ENCODE measurements at regions not wholly inside any gene's neighbourhood (a gene's known extent, or its start where the extent isn't known, plus 50 kb on each side); places are given as distances from the start of the nearest gene placed in this dataset.
"Not testable (repeated sequence)": the region's sequence is repeated elsewhere in the genome, so short reads cannot be mapped to it uniquely, and the experiment has no call there.

DNA sequence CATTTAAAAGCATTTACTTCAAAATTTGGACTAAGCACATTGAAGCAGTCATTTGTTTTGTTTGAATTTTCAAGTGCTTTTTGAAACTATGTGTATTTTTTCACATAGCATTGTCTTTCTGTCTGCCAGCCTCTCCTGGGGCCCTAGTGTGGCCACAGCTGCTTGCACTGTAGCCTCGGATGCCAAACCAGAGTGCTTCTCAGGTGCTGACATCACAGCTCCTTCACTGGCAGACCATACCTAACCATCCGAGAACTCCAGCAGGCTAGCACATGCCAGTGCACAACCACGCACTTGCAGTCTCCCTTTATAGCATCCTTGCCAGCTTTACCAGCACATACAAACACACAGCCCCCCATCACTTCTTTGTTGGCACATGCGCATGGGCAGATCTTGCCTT, 1019.7 kb downstream of the STPG2 start:
- no peak for DNase-seq

DNA sequence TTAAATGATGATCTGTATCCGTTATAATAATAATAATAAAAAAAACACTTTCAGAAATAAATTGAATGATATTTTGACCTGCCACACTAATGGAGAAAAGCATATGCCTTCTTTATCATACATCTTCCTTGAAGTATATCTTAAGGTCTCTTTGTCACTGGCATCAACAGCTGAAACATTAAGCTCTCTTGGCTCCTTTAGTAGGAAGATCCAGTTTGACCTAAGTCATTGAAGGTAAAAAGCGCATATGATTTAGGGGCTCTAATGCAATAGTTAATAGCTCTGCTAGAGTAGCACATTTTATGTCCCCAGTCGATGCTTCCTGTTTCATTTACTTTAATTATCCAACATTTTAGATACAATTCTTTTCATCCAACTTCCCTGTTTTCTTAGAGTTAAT, 1010.8 kb downstream of the STPG2 start:
- DNase-seq = no peak

GRCh38 chr4:97134456-97134855, 1008.8 kb downstream of the STPG2 start:
- DNase-seq = no peak

GRCh38 chr4:97139791-97140190, 1003.5 kb downstream of the STPG2 start:
- DNase-seq = no peak

- DNase-seq = no peak
These were observed 1002.7 kb downstream of the STPG2 start for GRCh38 chr4:97140545-97140944.

- DNase-seq = not testable (repeated sequence)
These were observed 1001.9 kb downstream of the STPG2 start for GRCh38 chr4:97141332-97141731.

- DNase-seq = no peak
These were observed 1000.9 kb downstream of the STPG2 start for GRCh38 chr4:97142410-97142809.

- DNase-seq = no peak
These were observed 1000.4 kb downstream of the STPG2 start for GRCh38 chr4:97142893-97143292.

DNA sequence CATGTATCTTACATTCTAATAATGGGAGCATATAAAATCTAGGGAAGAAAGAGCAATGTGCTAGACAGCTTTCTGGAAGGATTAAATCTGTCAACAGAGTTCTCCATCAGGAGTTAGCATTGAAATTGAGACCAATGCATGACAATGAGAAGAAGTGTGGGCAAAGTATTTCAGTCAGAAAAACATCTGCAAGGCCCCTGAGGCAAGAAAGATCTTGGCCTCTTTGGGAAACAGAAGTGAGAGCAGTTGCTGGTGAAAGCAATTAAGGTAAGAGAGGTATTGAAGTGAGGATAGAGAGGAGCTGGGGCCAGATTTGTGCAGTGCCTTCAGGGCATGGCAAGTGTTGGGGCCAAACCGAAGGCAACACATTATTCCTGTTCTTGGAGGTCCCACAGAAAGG, 999.1 kb downstream of the STPG2 start:
- DNase-seq = no peak

- no peak for DNase-seq
These were observed 992.3 kb downstream of the STPG2 start for GRCh38 chr4:97150966-97151365.

- no peak for DNase-seq
These were observed 991.1 kb downstream of the STPG2 start for GRCh38 chr4:97152149-97152548.

DNA sequence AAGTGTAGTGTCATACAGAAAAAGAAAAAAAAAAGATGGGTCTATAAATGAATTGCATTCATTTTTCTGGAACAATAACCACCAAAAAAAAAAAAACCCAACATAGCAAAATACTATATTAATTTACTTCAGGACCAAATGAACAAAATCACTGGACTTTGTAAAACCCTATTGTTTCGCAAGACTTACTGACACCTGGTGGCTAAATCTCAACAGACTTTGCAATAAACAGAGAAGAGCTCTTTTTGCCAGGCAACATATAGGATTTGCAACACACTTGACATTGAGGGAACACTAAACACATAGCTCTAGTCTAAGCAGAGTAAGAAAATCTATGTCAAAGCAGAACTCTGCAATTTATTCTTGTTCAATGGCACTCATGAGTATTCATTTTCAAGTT, 990.2 kb downstream of the STPG2 start:
- DNase-seq = no peak

DNA sequence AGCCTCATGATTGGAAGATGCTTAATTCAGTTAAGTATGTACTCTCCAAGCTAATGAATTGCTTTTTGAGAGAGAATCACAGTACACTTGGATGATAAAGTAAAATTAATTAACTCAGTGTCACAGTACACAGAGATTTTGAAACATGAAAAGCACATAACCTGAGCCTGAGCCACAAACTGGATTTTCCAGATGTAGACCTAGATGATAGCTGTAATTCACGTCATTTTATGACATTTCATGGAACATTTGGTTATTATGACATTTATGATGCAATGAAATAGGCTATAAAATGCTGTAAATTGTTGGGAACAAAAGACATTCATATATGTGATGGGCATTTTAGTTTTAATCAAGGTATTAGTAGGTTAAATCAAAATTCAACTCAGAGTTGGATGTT, 983.7 kb downstream of the STPG2 start:
- DNase-seq = no peak

DNA sequence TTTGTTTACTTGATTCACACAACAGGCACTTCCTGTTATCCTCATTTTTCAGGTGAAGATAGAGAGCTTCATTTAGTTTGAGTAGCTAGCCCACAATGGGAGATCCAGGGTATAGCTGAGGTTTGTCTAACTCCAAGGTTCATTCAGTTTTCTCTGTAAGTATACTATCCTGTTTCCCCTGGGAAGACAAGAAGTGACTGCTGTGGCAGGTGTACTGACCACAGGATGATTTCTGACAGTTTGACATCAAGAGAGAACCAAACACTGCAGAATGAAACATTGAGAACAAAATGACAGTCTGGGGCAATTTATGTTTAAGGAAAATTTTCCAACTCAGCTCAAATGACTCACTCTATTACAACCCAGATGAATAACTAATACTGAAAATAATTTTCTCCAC, 958.0 kb downstream of the STPG2 start:
- DNase-seq = no peak

- no peak for DNase-seq
These were observed 946.2 kb downstream of the STPG2 start for GRCh38 chr4:97197106-97197505.

- no peak for DNase-seq
These were observed 934.5 kb downstream of the STPG2 start for GRCh38 chr4:97208749-97209148.

DNA sequence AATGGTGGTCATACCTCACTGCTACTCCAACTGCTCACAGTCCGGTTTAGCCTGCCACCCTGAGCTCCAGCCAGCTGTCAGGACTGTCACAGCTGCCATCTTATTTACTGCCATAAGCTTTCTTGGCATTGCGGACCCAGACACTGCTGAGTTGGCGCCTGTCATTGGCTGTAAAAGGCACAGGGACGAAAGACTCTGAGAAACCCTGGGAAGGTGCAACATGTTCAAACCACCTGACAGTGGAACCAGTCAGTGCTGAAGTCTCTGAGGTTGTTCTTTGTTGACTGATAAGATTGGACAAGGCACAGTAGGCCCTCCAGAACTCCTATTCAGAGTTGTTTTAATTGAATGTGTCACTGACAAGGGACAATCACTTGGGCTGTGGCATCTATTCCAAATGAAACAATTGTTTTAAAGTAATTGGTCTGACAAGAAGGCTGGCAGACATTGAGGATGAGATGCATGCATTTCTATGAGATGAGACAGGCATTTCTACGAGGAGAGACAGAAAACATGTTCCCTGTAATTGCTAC, 927.8 kb downstream of the STPG2 start:
- no peak for DNase-seq

- DNase-seq = no peak
These were observed 927.2 kb downstream of the STPG2 start for GRCh38 chr4:97216046-97216445.

DNA sequence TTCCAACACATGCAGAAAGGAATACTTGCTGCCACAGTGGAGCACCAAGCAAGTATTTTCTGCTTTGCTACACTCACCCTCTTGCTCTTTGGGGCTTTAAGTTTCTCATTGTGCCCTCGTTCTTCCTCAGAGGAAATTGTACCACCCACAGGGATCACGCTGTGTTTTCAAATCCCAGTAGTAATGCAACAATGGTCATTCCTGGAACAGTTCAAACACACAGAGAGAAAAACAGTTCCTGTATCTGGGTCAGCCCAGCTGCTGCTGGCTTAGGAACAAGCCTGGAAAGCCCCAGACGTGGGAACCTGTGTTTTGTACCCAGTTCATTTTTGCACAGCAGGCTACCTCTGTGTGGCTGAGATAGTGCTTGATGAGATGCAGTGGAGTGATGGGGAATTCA, 907.8 kb downstream of the STPG2 start:
- DNase-seq = no peak

DNA sequence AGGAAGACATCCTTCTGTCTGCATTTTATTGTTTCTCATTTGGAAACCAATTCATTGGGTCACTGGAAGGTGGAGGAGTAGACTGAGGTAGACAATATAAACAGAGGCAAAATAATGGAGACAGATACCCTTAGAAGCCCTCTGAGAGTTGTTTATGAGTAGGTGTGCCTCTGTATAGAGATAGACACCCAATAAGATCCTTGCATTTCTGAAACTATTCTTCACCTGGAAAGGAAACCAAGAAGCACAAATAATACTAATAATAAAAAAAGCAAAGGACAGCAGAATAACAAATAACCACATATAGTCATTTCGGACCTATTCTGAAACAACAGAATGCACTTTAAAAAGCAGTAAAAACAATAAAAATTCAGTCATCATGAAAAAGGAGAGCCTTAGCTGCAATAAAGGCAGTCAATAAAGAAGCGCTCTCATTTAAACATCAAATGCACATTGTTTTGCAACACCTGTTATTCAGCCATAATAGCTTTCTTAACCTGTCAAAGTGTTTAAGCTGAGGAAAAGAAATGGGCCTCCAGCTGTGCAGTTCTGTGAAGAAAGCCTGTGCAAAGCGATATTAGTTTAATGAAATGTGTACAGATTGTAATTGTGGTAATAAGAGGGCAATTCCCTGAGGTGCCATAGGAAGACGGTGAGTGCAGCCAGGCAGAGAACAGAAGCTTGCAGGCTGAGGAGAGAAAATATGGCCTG, 904.2 kb downstream of the STPG2 start:
- DNase-seq = no peak

DNA sequence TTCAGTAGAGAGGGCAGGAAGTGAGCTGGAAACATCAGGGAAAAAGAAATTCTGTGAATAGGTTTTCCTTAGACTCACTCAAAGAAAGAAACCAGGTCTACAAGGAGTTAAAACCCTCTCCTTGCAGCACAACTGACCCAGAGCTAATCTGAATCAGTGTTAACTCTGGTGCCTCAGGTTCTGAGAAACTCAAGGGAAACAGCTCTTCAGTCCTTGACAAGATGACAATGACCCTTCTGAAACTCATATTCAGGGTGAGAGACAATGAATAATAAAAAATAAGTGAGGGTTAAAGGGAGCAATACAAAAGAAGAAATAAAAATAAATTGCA, 903.6 kb downstream of the STPG2 start:
- no peak for DNase-seq

GRCh38 chr4:97252615-97253154, 890.6 kb downstream of the STPG2 start:
- DNase-seq = no peak

- no peak for DNase-seq
These were observed 880.5 kb downstream of the STPG2 start for GRCh38 chr4:97262769-97263168.

DNA sequence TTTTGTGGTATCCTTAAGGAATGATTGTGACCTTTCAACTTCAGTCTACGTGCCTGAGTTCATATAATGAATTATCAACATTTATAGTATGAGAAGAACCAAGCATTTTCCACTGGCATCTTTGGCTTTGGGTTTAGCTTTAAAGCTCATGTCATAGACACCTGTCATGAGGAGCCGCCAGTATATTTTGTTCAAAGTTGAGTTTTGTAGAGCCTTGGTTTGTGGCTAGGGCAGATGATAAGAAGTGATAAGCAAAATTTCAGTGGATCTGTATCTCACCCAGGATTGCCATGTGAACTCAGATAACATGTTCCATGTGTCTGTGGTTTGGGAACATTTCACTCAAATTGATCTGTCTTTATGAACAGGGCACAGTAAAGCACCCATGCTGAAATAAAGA, 873.2 kb downstream of the STPG2 start:
- no peak for DNase-seq

DNA sequence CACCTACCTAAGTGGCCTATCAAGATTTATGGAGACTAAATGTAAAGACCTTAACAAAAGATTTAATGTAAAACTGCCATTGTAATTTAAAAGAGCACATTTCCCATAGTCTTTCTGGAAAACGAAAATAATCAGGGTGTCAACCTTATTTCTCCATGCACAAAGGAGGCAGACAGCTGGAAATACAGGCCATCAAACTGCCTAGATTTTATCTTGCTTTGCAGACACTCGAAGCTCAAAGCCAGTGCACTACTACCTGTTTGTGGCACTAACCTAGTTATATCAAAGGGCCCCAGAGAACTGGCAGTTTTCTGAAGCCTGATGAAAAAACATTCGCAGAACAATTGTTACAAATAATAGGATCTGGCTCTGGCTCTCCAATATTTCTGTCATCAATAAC, 863.9 kb downstream of the STPG2 start:
- no peak for DNase-seq
